ENCODE measurements at regions not wholly inside any gene's neighbourhood (a gene's known extent, or its start where the extent isn't known, plus 50 kb on each side); places are given as distances from the start of the nearest gene placed in this dataset.

GRCh38 chr13:72153272-72153671 lies 286.3 kb upstream of the DACH1 start:
- TF ChIP-seq CTCF (IDR thresholded peaks at IDR 0.05; ENCODE audit: borderline replicate concordance, insufficient read depth, low read depth, low read length): no peak

GRCh38 chr13:72151241-72151640 lies 284.2 kb upstream of the DACH1 start:
- no peak for TF ChIP-seq CTCF (IDR thresholded peaks at IDR 0.05; ENCODE audit: borderline replicate concordance, insufficient read depth, low read depth, low read length)
- no peak overlapping the region for H3K4me3 ChIP-seq (ENCODE audit: low read depth, low read length)

More at GRCh38 chr13:72153272-72153671, 286.3 kb upstream of the DACH1 start:
- no peak overlapping the region for H3K4me3 ChIP-seq (ENCODE audit: low read depth, low read length)

GRCh38 chr13:72150502-72150901 lies 283.5 kb upstream of the DACH1 start:
- no peak overlapping the region for H3K4me3 ChIP-seq (ENCODE audit: low read depth, low read length)
- no peak for TF ChIP-seq CTCF (IDR thresholded peaks at IDR 0.05; ENCODE audit: borderline replicate concordance, insufficient read depth, low read depth, low read length)

- TF ChIP-seq CTCF (IDR thresholded peaks at IDR 0.05; ENCODE audit: borderline replicate concordance, insufficient read depth, low read depth, low read length): no peak
- H3K4me3 ChIP-seq (ENCODE audit: low read depth, low read length): no peak overlapping the region
Observed at GRCh38 chr13:72149701-72150100, 282.7 kb upstream of the DACH1 start.

GRCh38 chr13:72146816-72147215 lies 279.8 kb upstream of the DACH1 start:
- TF ChIP-seq CTCF (IDR thresholded peaks at IDR 0.05; ENCODE audit: borderline replicate concordance, insufficient read depth, low read depth, low read length): no peak
- H3K4me3 ChIP-seq (ENCODE audit: low read depth, low read length): no peak overlapping the region

- TF ChIP-seq CTCF (IDR thresholded peaks at IDR 0.05; ENCODE audit: borderline replicate concordance, insufficient read depth, low read depth, low read length): no peak
- no peak overlapping the region for H3K4me3 ChIP-seq (ENCODE audit: low read depth, low read length)
Observed at GRCh38 chr13:72145383-72145782, 278.4 kb upstream of the DACH1 start.

- TF ChIP-seq CTCF (IDR thresholded peaks at IDR 0.05; ENCODE audit: borderline replicate concordance, insufficient read depth, low read depth, low read length): no peak
- no peak overlapping the region for H3K4me3 ChIP-seq (ENCODE audit: low read depth, low read length)
Observed at GRCh38 chr13:72144636-72145035, 277.6 kb upstream of the DACH1 start.

All from GM12875 (cell line).